Liver (tissue), 8 donors: ENCODE measurements at regions not wholly inside any gene's neighbourhood (a gene's known extent, or its start where the extent isn't known, plus 50 kb on each side); places are given as distances from the start of the nearest gene placed in this dataset.

ENCODE experiments used
- DNase-seq: peaks from one replicate; pipeline ENCODE4 v3.0.0-alpha.2; 2017; ENCODE audit warnings: low spot score
- H3K27ac ChIP-seq, 2 donors: one replicate each; pipeline ENCODE4 v1.7.0; 2013; ENCODE audit warnings: inconsistent platforms in 2 of 2, low read length in 2 of 2, control low read depth in 1 of 2, low read depth in 1 of 2, mild to moderate bottlenecking in 1 of 2
- H3K27me3 ChIP-seq, 4 donors: one replicate each; pipeline versions ENCODE4 v1.6.1 to v1.7.0; 2013; ENCODE audit warnings: low read length in 3 of 4, inconsistent platforms in 1 of 4, mild to moderate bottlenecking in 1 of 4, moderate library complexity in 1 of 4; ENCODE audit not compliant: control insufficient read depth in 4 of 4, insufficient read depth in 4 of 4
- H3K36me3 ChIP-seq, 4 donors: one replicate each; pipeline versions ENCODE4 v1.6.1 to v1.7.0; 2013; ENCODE audit warnings: low read length in 3 of 4, mild to moderate bottlenecking in 3 of 4, low read depth in 1 of 4, moderate library complexity in 1 of 4; ENCODE audit not compliant: control insufficient read depth in 4 of 4, insufficient read depth in 3 of 4
- H3K4me1 ChIP-seq, 4 donors: one replicate each; pipeline versions ENCODE4 v1.6.1 to v1.7.0; 2013; ENCODE audit warnings: low read length in 3 of 4, mild to moderate bottlenecking in 3 of 4, moderate library complexity in 1 of 4; ENCODE audit not compliant: control insufficient read depth in 4 of 4, insufficient read depth in 4 of 4
- H3K4me3 ChIP-seq, 3 donors: one replicate each; pipeline versions ENCODE4 v1.6.1 to v1.7.0; 2013; ENCODE audit warnings: low read length in 3 of 3, control low read depth in 1 of 3, low read depth in 1 of 3, mild to moderate bottlenecking in 1 of 3
- H3K9ac ChIP-seq, 2 donors: one replicate each; pipeline ENCODE4 v1.7.0; 2013; ENCODE audit warnings: low read length in 2 of 2, mild to moderate bottlenecking in 2 of 2, moderate library complexity in 2 of 2, control low read depth in 1 of 2, low read depth in 1 of 2
- H3K9me3 ChIP-seq, 4 donors: one replicate each; pipeline versions ENCODE4 v1.6.1 to v1.7.0; 2013; ENCODE audit warnings: low read length in 3 of 4; ENCODE audit not compliant: control insufficient read depth in 4 of 4
- ATF3 ChIP-seq: IDR thresholded peaks from 2 replicates; pipeline ENCODE4 v1.6.1; 2016; ENCODE audit warnings: antibody characterized with exemption
- CTCF ChIP-seq: fragments of 150-350 bp; IDR thresholded peaks from 2 replicates; pipeline ENCODE4 v1.5.1; 2017; ENCODE audit warnings: improper control_type of control experiment, low read depth, low read length; ENCODE audit not compliant: missing input control
- EGR1 ChIP-seq, 2 donors: IDR thresholded peaks; 2 replicates each; pipeline ENCODE4 v1.6.1; 2016 to 2018; ENCODE audit warnings: antibody characterized with exemption in 2 of 2, low read depth in 2 of 2
- FOXA1 ChIP-seq: IDR thresholded peaks from 2 replicates; pipeline ENCODE4 v1.6.1; 2016; ENCODE audit warnings: antibody characterized with exemption
- FOXA2 ChIP-seq: IDR thresholded peaks from 2 replicates; pipeline ENCODE4 v1.6.1; 2016; ENCODE audit warnings: antibody characterized with exemption
- GABPA ChIP-seq, 2 donors: IDR thresholded peaks in 1 of 2; conservative IDR thresholded peaks in 1 of 2; 2 replicates each; pipeline ENCODE4 v1.6.1; 2016; ENCODE audit warnings: antibody characterized with exemption in 2 of 2, mild to moderate bottlenecking in 1 of 2, moderate library complexity in 1 of 2
- HNF4A ChIP-seq, 2 donors: conservative IDR thresholded peaks; 2 replicates each; pipeline ENCODE4 v1.6.1; 2016; ENCODE audit warnings: antibody characterized with exemption in 2 of 2, mild to moderate bottlenecking in 2 of 2
- HNF4G ChIP-seq: IDR thresholded peaks from 2 replicates; pipeline ENCODE4 v1.6.1; 2016; ENCODE audit warnings: antibody characterized with exemption
- MAX ChIP-seq: IDR thresholded peaks from 2 replicates; pipeline ENCODE4 v1.6.1; 2016; ENCODE audit warnings: antibody characterized with exemption
- NR2F2 ChIP-seq: IDR thresholded peaks from 2 replicates; pipeline ENCODE4 v1.6.1; 2016; ENCODE audit warnings: antibody characterized with exemption
- RAD21 ChIP-seq, 2 donors: IDR thresholded peaks; 2 replicates each; pipeline ENCODE4 v1.6.1; 2016; ENCODE audit warnings: antibody characterized with exemption in 2 of 2, mild to moderate bottlenecking in 2 of 2
- REST ChIP-seq: IDR thresholded peaks from 2 replicates; pipeline ENCODE4 v1.6.1; 2016; ENCODE audit warnings: antibody characterized with exemption, mild to moderate bottlenecking
- RXRA ChIP-seq, 2 donors: IDR thresholded peaks; 2 replicates each; pipeline ENCODE4 v1.6.1; 2017 to 2018; ENCODE audit warnings: antibody characterized with exemption in 2 of 2, mild to moderate bottlenecking in 1 of 2
- SP1 ChIP-seq: IDR thresholded peaks from 2 replicates; pipeline ENCODE4 v1.6.1; 2018; ENCODE audit warnings: antibody characterized with exemption, mild to moderate bottlenecking
- TAF1 ChIP-seq: conservative IDR thresholded peaks from 2 replicates; pipeline ENCODE4 v1.6.1; 2016; ENCODE audit warnings: antibody characterized with exemption, mild to moderate bottlenecking
- YY1 ChIP-seq: IDR thresholded peaks from 2 replicates; pipeline ENCODE4 v1.6.1; 2016; ENCODE audit warnings: antibody characterized with exemption, mild to moderate bottlenecking
- ZBTB33 ChIP-seq: IDR thresholded peaks from 2 replicates; pipeline ENCODE4 v1.6.1; 2016; ENCODE audit warnings: antibody characterized with exemption
- WGBS: extraction: QIAGEN DNeasy Blood & Tissue Kit; methylation state at CpG from one replicate; pipeline ENCODE4 v1.1.7; 2013; 5-methylcytosine and 5-hydroxymethylcytosine counted together
- donor health status: healthy.
- donor health status: healthy.
- donor health status: healthy.
- donor health status: healthy.
- donor health status: healthy.

GRCh38 chr7:145582742-145583303 lies 533.8 kb upstream of the CNTNAP2 start:
- Histone ChIP-seq H3K36me3 (no peaks in the 10 kb centered on the region), H3K9ac (no peak overlapping the region), H3K27me3 (no peaks in the 10 kb centered on the region), H3K4me1 (no peaks in the 10 kb centered on the region), H3K27ac (no peak overlapping the region), H3K4me3 (no peak overlapping the region), H3K9me3 (no peaks in the 10 kb centered on the region)
- 83% methylated on average over 17 of the region's 17 CpGs for WGBS
- no peak for DNase-seq
- TF ChIP-seq NR2F2 (no peak), YY1 (no peak), HNF4A (conservative IDR thresholded peaks at IDR 0.05) (no peak), TAF1 (no peak), FOXA1 (no peak), ZBTB33 (no peak), FOXA2 (no peak), RXRA (IDR thresholded peaks at IDR 0.05) (no peak), ATF3 (no peak), MAX (no peak), EGR1 (IDR thresholded peaks at IDR 0.05; ENCODE audit: low read depth in 2 of 2) (no peak), SP1 (no peak), REST (no peak), HNF4G (no peak), CTCF (no peak), RAD21 (IDR thresholded peaks at IDR 0.05) (no peak)

GRCh38 chr7:145557805-145558204 lies 558.8 kb upstream of the CNTNAP2 start:
- H3K36me3 ChIP-seq, result no peaks in the 10 kb centered on the region
- no peaks in the 10 kb centered on the region for H3K4me1 ChIP-seq
- 48% methylated on average over 3 of the region's 3 CpGs for WGBS
- no peaks in the 10 kb centered on the region for H3K27me3 ChIP-seq
- H3K27ac ChIP-seq, result no peak overlapping the region
- no peak overlapping the region for H3K9ac ChIP-seq
- no peak for TF ChIP-seq MAX
- TF ChIP-seq REST, result no peak
- TF ChIP-seq HNF4G, result no peak
- no peak for TF ChIP-seq YY1
- TF ChIP-seq EGR1 (IDR thresholded peaks at IDR 0.05; ENCODE audit: low read depth in 2 of 2), result no peak
- no peak for TF ChIP-seq GABPA (IDR thresholded peaks at IDR 0.05 in 1 of 2, conservative IDR thresholded peaks at IDR 0.05 in 1 of 2)
- no peak for TF ChIP-seq SP1
- no peak for TF ChIP-seq TAF1
- no peak for TF ChIP-seq RAD21 (IDR thresholded peaks at IDR 0.05)
- TF ChIP-seq CTCF, result no peak
- no peak for TF ChIP-seq HNF4A (conservative IDR thresholded peaks at IDR 0.05)
- no peak for TF ChIP-seq NR2F2
- H3K9me3 ChIP-seq, result peaks cover 0 to 2% (median 0%) of the 10 kb centered on the region in 4 donors
- DNase-seq, result no peak
- no peak overlapping the region for H3K4me3 ChIP-seq
